Tibial nerve (tissue), 4 donors: ENCODE measurements at regions not wholly inside any gene's neighbourhood (a gene's known extent, or its start where the extent isn't known, plus 50 kb on each side); places are given as distances from the start of the nearest gene placed in this dataset.

Experiments used
- DNase-seq, 2 donors: peaks; one replicate each; pipeline ENCODE4 v3.0.0-alpha.2; 2019; ENCODE audit warnings: low spot score in 2 of 2
- H3K27ac ChIP-seq, 4 donors: fragments of 200-600 bp; sonication (generic) in 3 of 4; one replicate each; pipeline ENCODE4 v1.5.1; 2017 to 2019; ENCODE audit warnings: mild to moderate bottlenecking in 1 of 4
- H3K27me3 ChIP-seq, 2 donors: fragments of 200-600 bp; sonication (generic) in 1 of 2; one replicate each; pipeline versions ENCODE4 v1.5.1 to v1.6.0; 2017 to 2019
- H3K36me3 ChIP-seq, 3 donors: fragments of 200-600 bp; sonication (generic); one replicate each; pipeline ENCODE4 v1.5.1; 2018 to 2019
- H3K4me1 ChIP-seq, 4 donors: fragments of 200-600 bp; sonication (generic) in 3 of 4; one replicate each; pipeline ENCODE4 v1.5.1; 2017 to 2019
- H3K4me3 ChIP-seq, 4 donors: fragments of 200-600 bp; sonication (generic) in 3 of 4; one replicate each; pipeline ENCODE4 v1.5.1; 2017 to 2019; ENCODE audit warnings: mild to moderate bottlenecking in 1 of 4, moderate library complexity in 1 of 4
- H3K9me3 ChIP-seq, 4 donors: fragments of 200-600 bp; sonication (generic) in 3 of 4; one replicate each; pipeline ENCODE4 v1.5.1; 2017 to 2019
- EP300 ChIP-seq, 2 donors: sonication (generic); formaldehyde crosslinking; IDR thresholded peaks; one replicate each; pipeline ENCODE4 v1.6.1; 2017; ENCODE audit warnings: antibody characterized with exemption in 2 of 2, mild to moderate bottlenecking in 1 of 2
- POLR2A ChIP-seq, 2 donors: fragments of 450-650 bp; IDR thresholded peaks; one replicate each; pipeline ENCODE4 v1.6.1; 2017; ENCODE audit warnings: antibody characterized with exemption in 2 of 2, mild to moderate bottlenecking in 2 of 2, moderate library complexity in 2 of 2
- WGBS, 2 donors: methylation state at CpG; one replicate each; pipeline ENCODE4 v1.1.5; 2018; 5-methylcytosine and 5-hydroxymethylcytosine counted together
- TF ChIP-seq, protein P1 (sequence below), 5 experiments: fragments of 200-600 bp in 3 of 5; fragments of 450-650 bp in 2 of 5; sonication (generic) in 3 of 5; IDR thresholded peaks; one replicate each; pipeline ENCODE4 v1.5.1; 2016 to 2019; ENCODE audit warnings: antibody characterized with exemption in 5 of 5, mild to moderate bottlenecking in 3 of 5, moderate library complexity in 2 of 5

- no peaks in the 10 kb centered on the region for H3K36me3 ChIP-seq
- no peak for DNase-seq
- WGBS, 2 donors, result 87 to 91% methylated on average over 8 of the region's 8 CpGs
- H3K27ac ChIP-seq, result no peak overlapping the region
- H3K9me3 ChIP-seq, result peaks cover 0 to 1% (median 0%) of the 10 kb centered on the region in 4 donors
- H3K4me3 ChIP-seq, result no peak overlapping the region
- TF ChIP-seq EP300 (IDR thresholded peaks at IDR 0.05), result no peak
- no peak for TF ChIP-seq POLR2A (IDR thresholded peaks at IDR 0.05)
- TF ChIP-seq, protein P1, sequence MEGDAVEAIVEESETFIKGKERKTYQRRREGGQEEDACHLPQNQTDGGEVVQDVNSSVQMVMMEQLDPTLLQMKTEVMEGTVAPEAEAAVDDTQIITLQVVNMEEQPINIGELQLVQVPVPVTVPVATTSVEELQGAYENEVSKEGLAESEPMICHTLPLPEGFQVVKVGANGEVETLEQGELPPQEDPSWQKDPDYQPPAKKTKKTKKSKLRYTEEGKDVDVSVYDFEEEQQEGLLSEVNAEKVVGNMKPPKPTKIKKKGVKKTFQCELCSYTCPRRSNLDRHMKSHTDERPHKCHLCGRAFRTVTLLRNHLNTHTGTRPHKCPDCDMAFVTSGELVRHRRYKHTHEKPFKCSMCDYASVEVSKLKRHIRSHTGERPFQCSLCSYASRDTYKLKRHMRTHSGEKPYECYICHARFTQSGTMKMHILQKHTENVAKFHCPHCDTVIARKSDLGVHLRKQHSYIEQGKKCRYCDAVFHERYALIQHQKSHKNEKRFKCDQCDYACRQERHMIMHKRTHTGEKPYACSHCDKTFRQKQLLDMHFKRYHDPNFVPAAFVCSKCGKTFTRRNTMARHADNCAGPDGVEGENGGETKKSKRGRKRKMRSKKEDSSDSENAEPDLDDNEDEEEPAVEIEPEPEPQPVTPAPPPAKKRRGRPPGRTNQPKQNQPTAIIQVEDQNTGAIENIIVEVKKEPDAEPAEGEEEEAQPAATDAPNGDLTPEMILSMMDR (IDR thresholded peaks at IDR 0.05), result no peak
- no peaks in the 10 kb centered on the region for H3K27me3 ChIP-seq
- H3K4me1 ChIP-seq, result peaks cover 0 to 10% (median 2%) of the 10 kb centered on the region in 4 donors
Observed at GRCh38 chr4:79023799-79024770, 84.8 kb upstream of the PAQR3 start.

- Histone ChIP-seq H3K4me1 (peaks cover 0 to 10% (median 2%) of the 10 kb centered on the region in 4 donors), H3K9me3 (peaks cover 0 to 5% (median 0%) of the 10 kb centered on the region in 4 donors), H3K27ac (no peak overlapping the region), H3K27me3 (no peaks in the 10 kb centered on the region), H3K36me3 (no peaks in the 10 kb centered on the region), H3K4me3 (no peak overlapping the region)
- WGBS, 2 donors, result 90 to 91% methylated on average over 9 of the region's 9 CpGs
- TF ChIP-seq, protein P1 (IDR thresholded peaks at IDR 0.05), result no peak
- no peak for TF ChIP-seq POLR2A (IDR thresholded peaks at IDR 0.05)
- no peak for DNase-seq
Observed at GRCh38 chr4:79022529-79022928, 83.3 kb upstream of the PAQR3 start.

DNA sequence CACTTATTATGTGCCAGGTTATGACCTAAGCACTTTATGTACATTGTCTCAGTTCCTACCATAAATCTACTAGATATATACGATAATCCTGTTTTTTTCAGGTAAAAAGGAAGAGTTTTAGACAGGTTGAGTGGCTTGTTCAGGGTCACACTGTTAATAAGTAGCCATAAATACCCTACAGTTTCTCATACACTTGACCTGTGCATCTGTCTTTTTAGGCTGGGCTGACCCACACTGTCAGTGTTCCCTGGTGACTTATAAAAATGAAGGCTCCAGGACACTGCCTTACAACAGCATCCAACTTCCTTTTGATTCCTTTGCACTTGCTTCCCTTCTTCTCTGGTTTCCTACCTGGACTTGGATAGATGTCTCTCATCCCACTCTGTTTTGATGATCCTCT is 78.2 kb upstream of the PAQR3 start:
- Histone ChIP-seq H3K27me3 (no peaks in the 10 kb centered on the region), H3K36me3 (no peaks in the 10 kb centered on the region), H3K9me3 (peaks cover 0 to 5% (median 0%) of the 10 kb centered on the region in 4 donors), H3K4me3 (no peak overlapping the region), H3K27ac (no peak overlapping the region), H3K4me1 (peaks cover 0 to 8% (median 2%) of the 10 kb centered on the region in 4 donors)
- TF ChIP-seq EP300 (IDR thresholded peaks at IDR 0.05) (no peak), POLR2A (IDR thresholded peaks at IDR 0.05) (no peak)
- TF ChIP-seq, protein P1 (IDR thresholded peaks at IDR 0.05), result no peak
- no peak for DNase-seq
- 88 to 100% methylated on average over 1 of the region's 1 CpG for WGBS, 2 donors

- Histone ChIP-seq H3K27ac (no peak overlapping the region), H3K36me3 (no peaks in the 10 kb centered on the region), H3K4me3 (no peak overlapping the region), H3K27me3 (no peaks in the 10 kb centered on the region), H3K4me1 (peaks cover 0 to 5% (median 1%) of the 10 kb centered on the region in 4 donors), H3K9me3 (peaks cover 0 to 5% (median 0%) of the 10 kb centered on the region in 4 donors)
- no peak for DNase-seq
- TF ChIP-seq EP300 (IDR thresholded peaks at IDR 0.05) (no peak), POLR2A (IDR thresholded peaks at IDR 0.05) (no peak)
- TF ChIP-seq, protein P1 (IDR thresholded peaks at IDR 0.05), result no peak
- WGBS, 2 donors, result 75 to 88% methylated on average over 3 of the region's 3 CpGs
Observed at GRCh38 chr4:79016878-79017277, 77.6 kb upstream of the PAQR3 start.

DNA sequence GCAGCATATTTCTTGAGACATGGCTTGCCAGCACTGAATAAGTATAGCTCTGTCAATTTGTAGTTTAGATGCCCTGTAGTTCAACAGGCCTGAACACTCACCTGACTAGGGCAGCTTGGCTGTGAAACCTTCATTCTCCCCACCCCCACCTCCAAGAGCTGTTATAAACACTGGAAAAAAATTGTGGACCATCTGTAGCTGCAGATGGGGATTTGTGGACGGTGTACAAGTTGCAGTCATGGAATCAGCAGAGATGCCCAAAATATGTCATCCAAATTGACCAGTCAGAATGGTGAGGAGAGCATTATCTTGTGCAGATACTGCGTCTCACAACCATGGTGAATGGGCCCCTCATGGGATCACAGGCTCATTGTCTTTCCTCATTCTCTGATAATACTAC is 76.2 kb upstream of the PAQR3 start:
- H3K36me3 ChIP-seq, result no peaks in the 10 kb centered on the region
- DNase-seq, result no peak
- no peaks in the 10 kb centered on the region for H3K27me3 ChIP-seq
- no peaks in the 10 kb centered on the region for H3K4me1 ChIP-seq
- 83 to 85% methylated on average over 2 of the region's 2 CpGs for WGBS, 2 donors
- H3K9me3 ChIP-seq, result peaks cover 0 to 5% (median 0%) of the 10 kb centered on the region in 4 donors
- no peak overlapping the region for H3K27ac ChIP-seq
- TF ChIP-seq POLR2A (IDR thresholded peaks at IDR 0.05) (no peak), EP300 (IDR thresholded peaks at IDR 0.05) (no peak)
- TF ChIP-seq, protein P1 (IDR thresholded peaks at IDR 0.05), result no peak
- H3K4me3 ChIP-seq, result no peak overlapping the region
